ENCODE measurements at regions not wholly inside any gene's neighbourhood (a gene's known extent, or its start where the extent isn't known, plus 50 kb on each side); places are given as distances from the start of the nearest gene placed in this dataset.

GRCh38 chr12:59936534-59936933, 340.7 kb downstream of the SLC16A7 start:
- TF ChIP-seq CTCF (IDR thresholded peaks at IDR 0.05; ENCODE audit: control extremely low read depth in 1 of 3, insufficient read depth in 1 of 3, low read depth in 1 of 3, low read length in 3 of 3) (no peak), TCF12 (IDR thresholded peaks at IDR 0.05; ENCODE audit: low read depth, low read length) (no peak), JUN (IDR thresholded peaks at IDR 0.05; ENCODE audit: low read depth, low read length) (no peak)
- TF ChIP-seq, protein P1, sequence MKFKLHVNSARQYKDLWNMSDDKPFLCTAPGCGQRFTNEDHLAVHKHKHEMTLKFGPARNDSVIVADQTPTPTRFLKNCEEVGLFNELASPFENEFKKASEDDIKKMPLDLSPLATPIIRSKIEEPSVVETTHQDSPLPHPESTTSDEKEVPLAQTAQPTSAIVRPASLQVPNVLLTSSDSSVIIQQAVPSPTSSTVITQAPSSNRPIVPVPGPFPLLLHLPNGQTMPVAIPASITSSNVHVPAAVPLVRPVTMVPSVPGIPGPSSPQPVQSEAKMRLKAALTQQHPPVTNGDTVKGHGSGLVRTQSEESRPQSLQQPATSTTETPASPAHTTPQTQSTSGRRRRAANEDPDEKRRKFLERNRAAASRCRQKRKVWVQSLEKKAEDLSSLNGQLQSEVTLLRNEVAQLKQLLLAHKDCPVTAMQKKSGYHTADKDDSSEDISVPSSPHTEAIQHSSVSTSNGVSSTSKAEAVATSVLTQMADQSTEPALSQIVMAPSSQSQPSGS (IDR thresholded peaks at IDR 0.05; ENCODE audit: low read length): no peak
